H1 (cell line): ENCODE measurements at regions not wholly inside any gene's neighbourhood (a gene's known extent, or its start where the extent isn't known, plus 50 kb on each side); places are given as distances from the start of the nearest gene placed in this dataset.

ENCODE experiments used
- CTCF ChIA-PET: fragments of 300-600 bp; sonication (Branson Sonifier 250); formaldehyde crosslinking; loops from one replicate; lab custom pipeline; 2021; ENCODE audit not compliant: partially characterized antibody; lab: Charles Lee
- POLR2A ChIA-PET: fragments of 300-600 bp; sonication (Branson Sonifier 250); formaldehyde crosslinking; loops from one replicate; lab custom pipeline; 2021; ENCODE audit warnings: inconsistent platforms; ENCODE audit not compliant: partially characterized antibody; lab: Charles Lee
- DNase-seq, 2 experiments: peaks; one replicate each; pipeline versions ENCODE4 v3.0.0 to v3.0.0-alpha.2; 2010 to 2022; ENCODE audit warnings: low spot score in 2 of 2, low read depth in 1 of 2, mixed read lengths in 1 of 2
- FAIRE-seq: peaks from 2 replicates; lab custom pipeline; 2011; peaks lifted over from hg19 to GRCh38; lab: Jason Lieb, UNC
- H2AFZ ChIP-seq: 2 replicates; pipeline ENCODE4 v1.8.1; 2012; ENCODE audit warnings: low read length, inconsistent platforms
- H2AK5ac ChIP-seq: 2 replicates; pipeline ENCODE4 v1.6.1; 2013; ENCODE audit warnings: low read depth, low read length
- H2BK120ac ChIP-seq: replicated peaks from 2 replicates; pipeline ENCODE3; 2013; ENCODE audit warnings: low read depth, low read length, inconsistent platforms
- H2BK12ac ChIP-seq: 2 replicates; pipeline ENCODE4 v1.6.1; 2013; ENCODE audit warnings: low read depth, low read length
- H2BK15ac ChIP-seq: 2 replicates; pipeline ENCODE4 v1.6.1; 2013; ENCODE audit warnings: low read length
- H2BK20ac ChIP-seq: 2 replicates; pipeline ENCODE4 v1.6.1; 2013; ENCODE audit warnings: low read length
- H2BK5ac ChIP-seq: 2 replicates; pipeline ENCODE4 v1.6.1; 2013; ENCODE audit warnings: low read depth, low read length
- H3K14ac ChIP-seq: 2 replicates; pipeline ENCODE4 v1.6.1; 2013; ENCODE audit warnings: inconsistent platforms; ENCODE audit not compliant: insufficient read length
- H3K18ac ChIP-seq: 2 replicates; pipeline ENCODE4 v1.6.1; 2013; ENCODE audit warnings: low read length; ENCODE audit errors: extremely low read depth
- H3K23ac ChIP-seq: 2 replicates; pipeline ENCODE4 v1.6.1; 2013; ENCODE audit warnings: inconsistent platforms; ENCODE audit not compliant: insufficient read length
- H3K23me2 ChIP-seq: 2 replicates; pipeline ENCODE4 v1.6.1; 2013; ENCODE audit warnings: low read depth, low read length
- H3K27ac ChIP-seq: 2 replicates; pipeline ENCODE4 v1.6.1; 2011; ENCODE audit warnings: low read depth, low read length, inconsistent platforms
- H3K27me3 ChIP-seq, 4 experiments: replicated peaks in 1 of 4; 1 replicate in 1 of 4; 2 replicates in 3 of 4; pipeline versions ENCODE4 v1.6.1 to v1.8.1; 2011 to 2013; ENCODE audit warnings: low read length in 3 of 4, mild to moderate bottlenecking in 3 of 4, inconsistent platforms in 2 of 4, mixed read lengths in 2 of 4, moderate library complexity in 1 of 4; ENCODE audit not compliant: control insufficient read depth in 3 of 4, insufficient read depth in 3 of 4; ENCODE audit errors: extremely low read depth in 1 of 4
- H3K36me3 ChIP-seq, 4 experiments: 2 replicates each; pipeline versions ENCODE4 v1.6.1 to v1.8.1; 2011 to 2013; ENCODE audit warnings: mild to moderate bottlenecking in 4 of 4, low read length in 3 of 4, moderate library complexity in 2 of 4, control low read depth in 1 of 4, inconsistent platforms in 1 of 4; ENCODE audit not compliant: insufficient read depth in 4 of 4, control insufficient read depth in 2 of 4
- H3K4ac ChIP-seq: replicated peaks from 2 replicates; pipeline ENCODE3; 2013; ENCODE audit warnings: low read length, low read depth, mixed read lengths, inconsistent platforms; ENCODE audit not compliant: insufficient read length
- H3K4me1 ChIP-seq, 4 experiments: replicated peaks in 1 of 4; 1 replicate in 1 of 4; 2 replicates in 3 of 4; pipeline versions ENCODE4 v1.6.1 to v1.8.1; 2011 to 2013; ENCODE audit warnings: low read length in 3 of 4, inconsistent platforms in 2 of 4, mixed read lengths in 1 of 4; ENCODE audit not compliant: insufficient read depth in 4 of 4, control insufficient read depth in 3 of 4
- H3K4me2 ChIP-seq, 2 experiments: 2 replicates each; pipeline versions ENCODE4 v1.6.1 to v1.8.1; 2011 to 2013; ENCODE audit warnings: low read depth in 2 of 2, low read length in 2 of 2, control low read depth in 1 of 2, inconsistent platforms in 1 of 2, mild to moderate bottlenecking in 1 of 2; ENCODE audit not compliant: insufficient read depth in 1 of 2
- H3K4me3 ChIP-seq, 4 experiments: fragments of 200-600, 300-600 bp in 1 of 4; sonication (generic), shearing (Covaris generic), sonication (Bioruptor Twin) in 1 of 4; 2 replicates each; pipeline versions ENCODE4 v1.5.1 to v1.8.1; 2011 to 2016; ENCODE audit warnings: low read length in 4 of 4, low read depth in 3 of 4, control low read depth in 2 of 4, inconsistent platforms in 2 of 4, mild to moderate bottlenecking in 2 of 4, mixed read lengths in 1 of 4, moderate library complexity in 1 of 4; ENCODE audit not compliant: insufficient read depth in 2 of 4; ENCODE audit errors: extremely low read depth in 1 of 4
- H3K56ac ChIP-seq: replicated peaks from 2 replicates; pipeline ENCODE3; 2013; ENCODE audit warnings: low read depth, mild to moderate bottlenecking, mixed read lengths, low read length, inconsistent platforms; ENCODE audit not compliant: insufficient read length
- H3K79me1 ChIP-seq: 2 replicates; pipeline ENCODE4 v1.6.1; 2013; ENCODE audit warnings: low read depth, low read length, control low read depth
- H3K79me2 ChIP-seq, 2 experiments: 2 replicates each; pipeline versions ENCODE4 v1.6.1 to v1.8.1; 2012 to 2013; ENCODE audit warnings: low read length in 2 of 2, mild to moderate bottlenecking in 2 of 2, inconsistent platforms in 1 of 2; ENCODE audit not compliant: insufficient read depth in 2 of 2, control insufficient read depth in 1 of 2
- H3K9ac ChIP-seq, 4 experiments: replicated peaks in 1 of 4; 1 replicate in 1 of 4; 2 replicates in 3 of 4; pipeline versions ENCODE4 v1.6.1 to v1.8.1; 2011 to 2013; ENCODE audit warnings: low read depth in 3 of 4, low read length in 3 of 4, control low read depth in 2 of 4, mild to moderate bottlenecking in 2 of 4, moderate library complexity in 2 of 4, inconsistent platforms in 1 of 4; ENCODE audit errors: extremely low read depth in 1 of 4
- H3K9me3 ChIP-seq, 2 experiments: 2 replicates each; pipeline versions ENCODE4 v1.6.1 to v1.8.1; 2012 to 2013; ENCODE audit warnings: mild to moderate bottlenecking in 2 of 2, moderate library complexity in 2 of 2, control low read depth in 1 of 2, inconsistent platforms in 1 of 2, low read depth in 1 of 2, low read length in 1 of 2, mixed read lengths in 1 of 2; ENCODE audit not compliant: insufficient read depth in 2 of 2
- H4K20me1 ChIP-seq, 2 experiments: replicated peaks in 1 of 2; 2 replicates each; pipeline versions ENCODE3 to v1.8.1; 2011 to 2013; ENCODE audit warnings: inconsistent platforms in 2 of 2, low read length in 2 of 2, mild to moderate bottlenecking in 1 of 2; ENCODE audit not compliant: insufficient read depth in 2 of 2, control insufficient read depth in 1 of 2
- H4K5ac ChIP-seq: 2 replicates; pipeline ENCODE4 v1.6.1; 2013; ENCODE audit warnings: low read length, low read depth, mixed read lengths, inconsistent platforms; ENCODE audit not compliant: insufficient read length
- H4K8ac ChIP-seq: 2 replicates; pipeline ENCODE4 v1.8.0; 2013; ENCODE audit warnings: mild to moderate bottlenecking, moderate library complexity, low read length, inconsistent platforms; ENCODE audit not compliant: insufficient read depth; ENCODE audit errors: extremely low read depth
- H4K91ac ChIP-seq: replicated peaks from 2 replicates; pipeline ENCODE3; 2013; ENCODE audit warnings: low read length, mixed read lengths, inconsistent platforms; ENCODE audit not compliant: insufficient read length
- BACH1 ChIP-seq: IDR thresholded peaks from 2 replicates; pipeline ENCODE4 v1.6.1; 2012; ENCODE audit warnings: low read length, improper control_type of control experiment
- CBX5 ChIP-seq: fragments of 300-800, 300-1000 bp; sonication (generic); IDR thresholded peaks from 2 replicates; pipeline ENCODE4 v1.7.1; 2016; ENCODE audit warnings: antibody characterized with exemption, low read length, low read depth
- CEBPB ChIP-seq: IDR thresholded peaks from 2 replicates; pipeline ENCODE4 v1.6.1; 2012; ENCODE audit warnings: low read depth, low read length
- CHD2 ChIP-seq: IDR thresholded peaks from 2 replicates; pipeline ENCODE4 v1.6.1; 2012; ENCODE audit warnings: low read length, improper control_type of control experiment
- NRF1 ChIP-seq: IDR thresholded peaks from 2 replicates; pipeline ENCODE4 v1.6.1; 2011; ENCODE audit warnings: mild to moderate bottlenecking, low read depth, low read length, improper control_type of control experiment
- SP1 ChIP-seq: IDR thresholded peaks from 2 replicates; pipeline ENCODE4 v1.6.1; 2011; ENCODE audit warnings: low read depth, low read length
- TAF1 ChIP-seq: IDR thresholded peaks from 2 replicates; pipeline ENCODE4 v1.6.1; 2011; ENCODE audit warnings: mild to moderate bottlenecking, low read depth, low read length
- WGBS, 2 experiments: shearing (Covaris generic) in 1 of 2; methylation state at CpG; one replicate each; pipeline versions ENCODE4 v1.1.6 to v1.1.7; 2013 to 2015; ENCODE audit warnings: low lambda C conversion rate in 2 of 2, mixed read lengths in 2 of 2, inconsistent platforms in 1 of 2, low coverage in 1 of 2, missing lambda C conversion rate in 1 of 2; ENCODE audit not compliant: insufficient replicate concordance in 2 of 2, insufficient coverage in 1 of 2, insufficient read length in 1 of 2; ENCODE audit errors: extremely low coverage in 1 of 2, missing lambda C conversion rate in 1 of 2; 5-methylcytosine and 5-hydroxymethylcytosine counted together
- TF ChIP-seq, protein P1 (sequence below), 3 experiments: IDR thresholded peaks; 1 replicate in 2 of 3; 2 replicates in 1 of 3; pipeline versions ENCODE4 v1.5.1 to v1.6.1; 2011; ENCODE audit warnings: low read length in 3 of 3, mild to moderate bottlenecking in 3 of 3, inconsistent platforms in 2 of 3, low read depth in 1 of 3, moderate library complexity in 1 of 3; ENCODE audit not compliant: insufficient read depth in 1 of 3; ENCODE audit errors: control extremely low read depth in 1 of 3

DNA sequence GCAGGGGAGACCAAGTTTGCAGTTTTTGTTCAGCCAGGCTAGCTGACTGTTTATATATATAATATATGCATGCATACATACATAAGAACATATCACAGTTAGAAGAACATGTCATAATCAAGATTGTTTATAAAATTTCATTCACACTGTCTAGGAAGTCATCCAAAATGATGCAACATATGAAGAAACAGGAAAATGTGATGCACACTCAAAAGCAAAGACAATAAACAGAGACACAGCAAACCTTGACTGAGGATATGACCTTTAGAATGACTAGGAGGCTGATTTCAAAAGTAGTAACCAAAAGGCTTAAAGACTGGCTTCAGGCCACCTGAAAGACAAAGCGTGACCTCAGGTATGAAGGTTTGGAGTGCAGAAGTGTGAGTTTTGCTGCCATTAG is 166.2 kb upstream of the NDN start:
- no peak overlapping the region for H3K4me3 ChIP-seq
- peaks cover 28 to 45% of the 10 kb centered on the region in 2 experiments for H3K9me3 ChIP-seq
- H3K79me1 ChIP-seq, result no peaks in the 10 kb centered on the region
- H4K91ac ChIP-seq, result no peak overlapping the region
- H3K14ac ChIP-seq, result no peak overlapping the region
- H3K27me3 ChIP-seq, result no peaks in the 10 kb centered on the region; a peak in 1 of 7 replicates
- no peaks in the 10 kb centered on the region; the same call in 1 of the 2 replicates for H3K23me2 ChIP-seq
- DNase-seq (no peak), FAIRE-seq (no peak)
- H3K79me2 ChIP-seq, result no peaks in the 10 kb centered on the region
- no peak overlapping the region for H2BK15ac ChIP-seq
- no peak for TF ChIP-seq NRF1
- TF ChIP-seq CEBPB, result no peak
- TF ChIP-seq TAF1, result no peak
- TF ChIP-seq CBX5, result no peak
- TF ChIP-seq, protein P1, sequence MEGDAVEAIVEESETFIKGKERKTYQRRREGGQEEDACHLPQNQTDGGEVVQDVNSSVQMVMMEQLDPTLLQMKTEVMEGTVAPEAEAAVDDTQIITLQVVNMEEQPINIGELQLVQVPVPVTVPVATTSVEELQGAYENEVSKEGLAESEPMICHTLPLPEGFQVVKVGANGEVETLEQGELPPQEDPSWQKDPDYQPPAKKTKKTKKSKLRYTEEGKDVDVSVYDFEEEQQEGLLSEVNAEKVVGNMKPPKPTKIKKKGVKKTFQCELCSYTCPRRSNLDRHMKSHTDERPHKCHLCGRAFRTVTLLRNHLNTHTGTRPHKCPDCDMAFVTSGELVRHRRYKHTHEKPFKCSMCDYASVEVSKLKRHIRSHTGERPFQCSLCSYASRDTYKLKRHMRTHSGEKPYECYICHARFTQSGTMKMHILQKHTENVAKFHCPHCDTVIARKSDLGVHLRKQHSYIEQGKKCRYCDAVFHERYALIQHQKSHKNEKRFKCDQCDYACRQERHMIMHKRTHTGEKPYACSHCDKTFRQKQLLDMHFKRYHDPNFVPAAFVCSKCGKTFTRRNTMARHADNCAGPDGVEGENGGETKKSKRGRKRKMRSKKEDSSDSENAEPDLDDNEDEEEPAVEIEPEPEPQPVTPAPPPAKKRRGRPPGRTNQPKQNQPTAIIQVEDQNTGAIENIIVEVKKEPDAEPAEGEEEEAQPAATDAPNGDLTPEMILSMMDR (IDR thresholded peaks at IDR 0.05; ENCODE audit: control extremely low read depth in 1 of 3, insufficient read depth in 1 of 3, low read depth in 1 of 3, low read length in 3 of 3), result no peak
- TF ChIP-seq CHD2, result no peak
- no peak for TF ChIP-seq BACH1
- TF ChIP-seq SP1, result no peak
- no peaks in the 10 kb centered on the region for H3K4me1 ChIP-seq
- no peak overlapping the region for H2AK5ac ChIP-seq
- no peak overlapping the region for H2BK120ac ChIP-seq
- H4K5ac ChIP-seq, result no peak overlapping the region
- CTCF ChIA-PET, result no interaction called here
- H2BK12ac ChIP-seq, result no peak overlapping the region
- H3K27ac ChIP-seq, result no peak overlapping the region
- no peak overlapping the region for H3K18ac ChIP-seq
- H3K9ac ChIP-seq, result no peak overlapping the region
- no peak overlapping the region for H3K56ac ChIP-seq
- H3K4ac ChIP-seq, result no peak overlapping the region
- no peak overlapping the region for H2AFZ ChIP-seq
- no peak overlapping the region for H4K8ac ChIP-seq
- no peaks in the 10 kb centered on the region for H3K36me3 ChIP-seq
- no peak overlapping the region for H3K23ac ChIP-seq
- no peaks in the 10 kb centered on the region for H4K20me1 ChIP-seq
- WGBS, 2 experiments, result 82% methylated on average over 1 of the region's 1 CpG; no CpG with 5 or more reads in 1 of the 2 experiments
- no peak overlapping the region for H3K4me2 ChIP-seq
- H2BK5ac ChIP-seq, result no peak overlapping the region
- POLR2A ChIA-PET, result no interaction called here
- H2BK20ac ChIP-seq, result no peak overlapping the region
